Kasumi-1 (cell line): ENCODE measurements at regions not wholly inside any gene's neighbourhood (a gene's known extent, or its start where the extent isn't known, plus 50 kb on each side); places are given as distances from the start of the nearest gene placed in this dataset.
"Not testable (repeated sequence)": the region's sequence is repeated elsewhere in the genome, so short reads cannot be mapped to it uniquely, and the experiment has no call there.

Source experiments
- DNase-seq, 2 experiments: peaks; one replicate each; lab custom pipeline; 2025; lab: John Stamatoyannopoulos, UW

- DNase-seq = no peak
Observed at GRCh38 chr2:41314511-41315070, 733.2 kb upstream of the PKDCC start.

- DNase-seq = no peak
Observed at GRCh38 chr2:41319437-41319836, 728.4 kb upstream of the PKDCC start.

DNA sequence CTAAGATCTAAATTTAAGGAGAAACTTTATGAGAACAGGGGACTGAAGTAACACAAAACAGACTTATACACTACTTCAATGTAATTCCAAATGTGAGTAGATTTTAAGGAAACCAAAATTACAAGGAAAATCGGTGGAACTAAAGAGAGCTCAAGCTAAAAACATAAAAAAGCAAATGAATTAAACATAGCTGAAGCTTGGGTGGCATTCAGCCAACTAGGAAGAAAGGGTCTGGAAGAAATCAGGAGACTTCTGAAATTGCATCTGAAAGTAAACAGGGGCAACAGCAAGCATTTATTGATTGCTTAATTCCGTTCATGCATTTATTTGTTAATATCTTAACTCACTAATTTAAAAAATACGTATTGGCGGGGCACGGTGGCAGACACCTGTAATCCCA lies 727.3 kb upstream of the PKDCC start:
- DNase-seq = no peak

DNA sequence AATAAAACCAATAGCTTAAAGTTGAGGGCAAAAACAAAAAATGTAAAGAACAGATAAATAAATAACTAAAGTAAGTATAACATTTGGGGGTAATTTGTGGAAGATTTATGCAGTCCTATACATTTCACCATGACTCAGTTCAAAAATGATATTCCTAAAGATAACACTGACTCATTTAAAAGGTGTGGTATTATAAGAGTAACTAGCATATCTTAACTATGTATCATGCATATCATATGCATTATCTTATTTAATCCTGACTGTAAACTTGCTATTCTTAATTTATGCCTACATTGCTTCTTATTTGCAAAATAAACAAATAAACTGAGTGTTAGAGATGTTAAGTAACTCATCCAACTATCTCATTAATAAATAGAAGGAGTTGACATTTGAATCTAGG lies 726.5 kb upstream of the PKDCC start:
- no peak for DNase-seq

DNA sequence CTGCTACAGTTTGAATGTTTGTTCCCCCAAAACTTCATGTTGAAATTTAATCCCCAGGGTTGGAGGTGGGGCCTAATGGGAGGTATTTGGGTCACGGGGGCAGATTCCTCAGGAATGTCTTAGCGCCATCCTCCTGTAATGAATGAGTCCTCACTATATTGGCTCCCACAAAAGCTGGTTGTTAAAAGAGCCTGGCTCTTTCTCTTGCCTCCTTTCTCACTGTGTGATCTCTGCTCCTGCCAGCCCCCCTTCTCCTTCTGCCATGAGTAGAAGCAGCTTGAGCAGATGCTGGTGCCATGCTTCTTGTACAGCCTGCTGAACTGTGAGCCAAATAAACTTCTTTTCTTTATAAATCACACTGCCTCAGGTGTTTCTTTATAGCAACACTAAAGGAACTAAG lies 721.0 kb upstream of the PKDCC start:
- no peak for DNase-seq

DNA sequence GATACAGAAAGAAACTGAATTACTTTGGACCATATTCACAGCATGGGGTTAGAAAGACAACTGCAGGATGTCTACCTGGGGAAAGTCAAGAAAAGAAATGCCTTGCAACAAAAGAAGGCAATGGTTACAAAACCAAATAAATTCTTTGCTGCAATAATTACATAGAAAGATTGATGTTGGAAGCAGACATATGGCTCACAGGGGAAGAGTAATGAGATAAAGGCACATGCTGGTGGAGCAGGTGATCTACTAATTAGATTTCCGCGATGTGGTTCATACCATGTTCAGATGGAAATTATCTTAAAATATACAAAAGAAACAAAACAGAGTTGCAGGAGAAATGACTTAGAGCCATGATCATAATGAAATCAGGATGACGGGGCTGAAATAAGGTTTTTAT lies 718.8 kb upstream of the PKDCC start:
- no peak for DNase-seq

GRCh38 chr2:41334159-41334558 lies 713.7 kb upstream of the PKDCC start:
- DNase-seq = no peak

- not testable (repeated sequence) for DNase-seq
Observed at GRCh38 chr2:41335573-41335972, 712.2 kb upstream of the PKDCC start.

DNA sequence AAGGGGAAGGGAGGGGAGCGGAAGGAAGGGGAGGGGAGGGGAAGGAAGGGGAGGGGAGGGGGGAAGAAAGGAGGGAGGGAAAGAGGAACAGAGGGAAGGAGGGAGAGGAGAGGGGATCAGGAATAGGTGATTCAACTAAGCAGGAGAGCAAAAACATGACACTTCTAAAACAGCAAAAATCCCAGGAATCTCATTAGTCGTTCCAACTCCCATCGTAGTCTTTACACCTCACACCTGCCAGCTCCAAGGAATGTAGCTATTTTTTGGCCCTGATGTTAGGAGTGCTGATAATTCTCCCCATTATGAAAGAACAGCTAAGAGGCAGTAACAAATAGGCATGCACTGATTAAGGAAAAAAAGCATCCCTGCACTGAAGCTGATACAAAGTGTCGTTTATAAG lies 709.9 kb upstream of the PKDCC start:
- no peak for DNase-seq

DNA sequence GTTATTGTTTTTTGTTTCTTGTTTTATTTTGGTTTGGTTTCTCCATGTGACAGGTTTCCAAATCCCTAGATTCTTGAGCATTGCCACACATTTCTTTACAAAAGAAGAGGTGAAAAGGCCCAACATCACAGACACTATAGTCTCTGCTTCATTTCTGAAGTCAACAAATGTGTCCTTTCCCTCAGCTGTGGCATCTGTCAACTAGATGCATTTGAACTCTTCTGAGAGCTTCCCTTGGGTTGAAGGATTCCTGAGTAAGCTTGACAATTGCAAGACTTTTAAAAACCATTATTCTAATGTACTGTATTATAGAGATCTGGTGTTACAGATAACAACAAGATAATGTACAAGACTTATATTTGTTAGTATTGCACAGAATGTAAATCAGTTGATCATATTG lies 703.3 kb upstream of the PKDCC start:
- DNase-seq = no peak

- DNase-seq = no peak
Observed at GRCh38 chr2:41353060-41353459, 694.8 kb upstream of the PKDCC start.

DNA sequence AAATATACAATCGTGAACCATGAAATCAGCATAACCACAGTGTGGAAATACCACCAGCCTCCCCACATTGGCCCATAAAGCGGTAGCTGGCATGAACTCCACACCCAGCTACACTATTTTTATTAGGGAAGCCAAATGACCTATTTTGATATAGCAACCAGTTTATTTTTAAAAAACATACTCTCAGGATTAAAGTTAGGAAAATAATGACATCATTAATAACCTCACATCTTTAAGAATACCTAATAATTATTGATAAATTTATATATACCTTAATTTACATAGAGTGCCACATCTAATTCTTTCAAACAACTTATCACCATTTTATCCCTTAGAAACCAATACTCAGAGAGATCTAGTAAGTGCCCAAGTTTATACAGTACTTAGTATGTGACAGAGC lies 692.0 kb upstream of the PKDCC start:
- no peak for DNase-seq

DNA sequence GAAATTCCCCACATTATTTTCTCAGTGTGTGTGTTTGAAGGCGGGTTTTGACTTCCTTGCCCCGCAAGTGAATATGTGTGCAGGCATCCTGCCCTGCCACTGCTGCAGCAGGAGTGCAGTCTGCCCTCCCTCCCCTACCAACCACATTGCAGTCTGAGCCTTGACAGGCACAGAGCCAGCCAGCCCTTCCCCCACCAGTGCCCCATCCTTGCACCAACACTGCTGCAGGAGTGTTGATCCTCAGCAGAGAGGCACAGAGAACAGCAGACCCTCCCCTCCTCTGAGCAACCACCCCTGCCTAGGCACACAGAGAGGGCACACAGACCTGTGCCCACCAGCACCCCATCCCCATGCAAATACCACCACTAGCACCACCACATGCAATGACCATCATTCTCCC lies 683.0 kb upstream of the PKDCC start:
- DNase-seq = no peak

GRCh38 chr2:41375901-41376300 lies 671.9 kb upstream of the PKDCC start:
- no peak for DNase-seq

DNA sequence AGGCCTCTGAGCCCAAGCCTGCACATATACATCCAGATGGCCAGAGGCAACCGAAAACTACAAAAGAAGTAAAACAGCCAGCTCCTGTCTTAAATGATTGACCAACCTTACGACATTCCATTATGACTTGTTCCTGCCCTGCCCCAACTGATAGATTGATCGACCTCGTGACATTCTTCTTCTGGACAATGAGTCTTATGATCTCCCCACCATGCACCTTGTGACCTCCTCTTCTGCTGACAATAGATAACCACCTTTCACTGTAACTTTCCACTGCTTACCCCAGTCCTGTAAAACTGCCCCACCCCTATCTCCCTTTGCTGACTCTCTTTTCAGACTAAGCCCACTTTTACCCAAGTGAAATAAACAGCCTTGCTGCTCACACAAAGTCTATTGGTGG lies 670.0 kb upstream of the PKDCC start:
- no peak for DNase-seq

DNA sequence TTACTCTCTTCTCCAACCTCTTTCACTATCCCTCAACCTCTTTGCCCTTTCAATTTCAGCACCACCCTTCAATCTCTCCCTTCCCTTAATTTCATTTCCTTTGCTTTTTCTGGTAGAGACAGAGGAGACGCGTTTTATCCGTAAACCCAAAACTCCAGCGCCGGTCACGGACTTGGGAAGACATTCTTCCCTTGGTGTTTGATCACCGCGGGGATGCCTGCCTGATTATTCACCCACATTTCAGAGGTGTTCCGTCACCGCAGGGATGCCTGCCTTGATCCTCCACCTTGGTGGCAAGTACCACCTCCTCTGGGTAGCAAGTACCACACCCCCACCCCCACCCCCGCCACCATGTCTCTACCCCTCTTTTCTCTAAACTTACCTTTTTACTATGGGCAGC lies 669.4 kb upstream of the PKDCC start:
- no peak for DNase-seq

DNA sequence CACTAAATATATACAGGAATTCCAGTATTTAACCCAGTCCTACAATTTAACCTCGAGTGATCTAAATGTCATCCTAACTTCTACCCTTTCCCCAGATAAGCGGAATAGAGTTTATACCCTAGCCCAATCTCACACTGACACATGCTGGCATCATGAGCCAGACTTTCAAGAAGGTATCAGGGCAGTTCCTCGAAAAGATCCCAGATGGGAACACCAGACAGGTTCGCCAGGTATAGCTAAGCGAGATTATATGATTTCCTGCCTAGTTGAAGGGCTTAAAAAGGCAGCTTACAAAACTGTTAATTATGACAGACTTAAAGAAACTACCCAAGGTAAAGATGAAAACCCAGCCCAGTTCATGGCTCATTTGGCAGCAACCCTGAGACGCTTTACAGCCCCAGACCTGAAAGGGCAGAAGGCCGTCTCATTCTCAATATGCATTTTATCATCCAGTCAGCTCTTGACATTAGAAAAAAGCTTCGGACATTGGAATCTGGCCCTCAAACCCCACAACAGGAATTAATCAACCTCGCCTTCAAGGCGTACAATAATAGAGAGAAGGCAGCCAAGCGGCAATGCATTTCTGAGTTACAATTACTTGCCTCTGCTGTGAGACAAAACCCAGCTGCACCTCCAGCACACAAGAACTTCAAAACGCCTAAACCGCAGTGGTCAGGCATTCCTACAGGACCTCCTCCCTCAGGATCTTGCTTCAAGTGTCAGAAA lies 668.2 kb upstream of the PKDCC start:
- DNase-seq = no peak

GRCh38 chr2:41381701-41382100 lies 666.1 kb upstream of the PKDCC start:
- DNase-seq = no peak

GRCh38 chr2:41387519-41387918 lies 660.3 kb upstream of the PKDCC start:
- DNase-seq = no peak

GRCh38 chr2:41393621-41394020 lies 654.2 kb upstream of the PKDCC start:
- no peak for DNase-seq

DNA sequence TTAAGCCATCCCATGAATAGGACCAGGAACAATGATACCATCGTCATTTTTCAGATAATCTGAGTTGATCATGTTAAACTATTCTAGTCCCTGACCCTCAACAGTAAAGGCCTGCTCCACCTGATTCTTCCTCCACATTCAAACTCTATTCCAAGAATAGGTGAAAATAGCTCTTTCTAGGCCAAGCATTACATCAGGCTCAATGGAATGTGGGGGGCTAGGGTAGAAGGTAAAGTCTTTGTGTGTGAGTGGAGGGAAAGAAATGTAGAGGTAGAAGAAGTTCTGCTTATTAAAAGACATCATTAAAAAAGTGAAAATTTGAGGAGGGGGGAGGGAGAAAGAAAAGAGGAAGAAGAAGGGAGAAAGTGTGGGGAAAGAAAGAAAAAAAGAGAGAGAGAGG lies 653.3 kb upstream of the PKDCC start:
- DNase-seq = no peak

GRCh38 chr2:41395692-41396091 lies 652.1 kb upstream of the PKDCC start:
- DNase-seq = no peak

GRCh38 chr2:41399437-41400087 lies 648.3 kb upstream of the PKDCC start:
- DNase-seq = no peak
